ENCODE measurements at regions not wholly inside any gene's neighbourhood (a gene's known extent, or its start where the extent isn't known, plus 50 kb on each side); places are given as distances from the start of the nearest gene placed in this dataset.

GRCh38 chr13:89468081-89468480, 1796.9 kb downstream of the SLITRK5 start:
- H3K9me3 Mint-ChIP-seq: peaks cover 17% of the 10 kb centered on the region
- no peak overlapping the region for H3K4me3 Mint-ChIP-seq
- H3K36me3 Mint-ChIP-seq: no peaks in the 10 kb centered on the region
- no peaks in the 10 kb centered on the region for H3K4me1 Mint-ChIP-seq (ENCODE audit: low read depth)
- DNase-seq: no peak
- intact Hi-C loops (cut with micrococcal nuclease): no loop called here
- H3K27me3 Mint-ChIP-seq: no peaks in the 10 kb centered on the region
- no peak overlapping the region for H3K27ac Mint-ChIP-seq
- CTCF ChIA-PET: no interaction called here
- POLR2A ChIA-PET: no interaction called here

DNA sequence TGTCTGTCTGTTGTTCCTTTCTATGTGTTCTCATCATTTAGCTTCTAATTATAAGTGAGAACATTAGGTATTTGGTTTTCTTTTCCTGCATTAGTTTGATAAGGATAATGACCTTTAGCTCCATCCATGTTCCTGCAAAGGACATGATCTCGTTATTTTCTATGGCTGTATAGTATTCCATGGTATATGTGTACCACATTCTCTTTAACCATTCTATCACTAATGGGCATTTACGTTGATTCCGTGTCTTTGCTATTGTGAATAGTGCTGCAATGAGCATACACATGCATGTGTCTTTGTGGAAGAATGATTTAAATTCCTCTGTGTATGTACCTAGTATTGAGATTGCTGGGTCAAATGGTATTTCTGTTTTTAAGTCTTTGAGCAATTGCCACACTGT, 1799.7 kb downstream of the SLITRK5 start:
- intact Hi-C loops (cut with micrococcal nuclease): no loop called here
- Mint-ChIP-seq H3K4me1 (ENCODE audit: low read depth) (no peaks in the 10 kb centered on the region), H3K4me3 (no peak overlapping the region), H3K27ac (no peak overlapping the region), H3K36me3 (no peaks in the 10 kb centered on the region), H3K27me3 (no peaks in the 10 kb centered on the region), H3K9me3 (peaks cover 27% of the 10 kb centered on the region)
- ChIA-PET CTCF (no interaction called here), POLR2A (no interaction called here)
- no peak for DNase-seq

DNA sequence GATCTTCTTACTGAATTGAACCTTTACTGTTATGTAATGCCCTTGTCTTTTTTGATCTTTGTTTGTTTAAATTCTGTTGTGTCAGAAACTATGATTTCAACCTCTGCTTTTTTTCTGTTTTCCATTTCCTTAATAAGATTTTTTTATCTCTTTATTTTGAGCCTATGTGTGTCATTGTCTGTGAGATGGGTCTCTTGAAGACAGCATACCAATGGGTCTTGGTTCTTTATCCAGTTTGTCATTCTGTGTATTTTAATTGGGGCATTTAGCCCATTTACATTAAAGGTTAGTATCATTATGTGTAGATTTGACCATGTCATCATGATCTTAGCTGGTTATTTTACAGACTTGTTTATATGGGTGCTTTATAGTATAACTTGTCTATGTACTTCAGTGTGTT, 1803.3 kb downstream of the SLITRK5 start:
- H3K9me3 Mint-ChIP-seq: peaks cover 23% of the 10 kb centered on the region

DNA sequence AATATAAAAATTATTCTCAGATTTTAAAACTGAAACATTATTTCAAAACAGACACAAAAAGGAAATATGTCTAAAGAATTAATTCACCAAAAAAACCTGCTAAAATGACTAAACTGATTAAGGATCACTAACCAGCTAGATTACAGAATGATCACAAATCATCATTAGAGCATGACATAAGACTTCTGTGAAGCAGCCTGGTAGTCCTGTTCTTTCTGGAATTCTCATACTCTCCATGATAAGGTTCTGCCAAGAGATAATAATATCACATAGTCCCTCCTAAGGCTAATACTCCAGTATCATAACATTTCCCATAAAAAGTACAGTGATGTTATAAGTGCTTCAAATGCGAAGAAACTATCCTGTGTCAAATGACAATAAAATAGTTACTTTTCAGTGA, 1814.9 kb downstream of the SLITRK5 start:
- CTCF ChIA-PET: no interaction called here
- peaks cover 5% of the 10 kb centered on the region for H3K9me3 Mint-ChIP-seq
- H3K36me3 Mint-ChIP-seq: no peaks in the 10 kb centered on the region
- no peak overlapping the region for H3K27ac Mint-ChIP-seq
- no peaks in the 10 kb centered on the region for H3K27me3 Mint-ChIP-seq
- POLR2A ChIA-PET: no interaction called here
- no peaks in the 10 kb centered on the region for H3K4me1 Mint-ChIP-seq (ENCODE audit: low read depth)
- intact Hi-C loops (cut with micrococcal nuclease): no loop called here
- DNase-seq: no peak
- no peak overlapping the region for H3K4me3 Mint-ChIP-seq

More for the DNA sequence above, 1803.3 kb downstream of the SLITRK5 start:
- intact Hi-C loops (cut with micrococcal nuclease): no loop called here
- Mint-ChIP-seq H3K27me3 (no peaks in the 10 kb centered on the region), H3K27ac (no peak overlapping the region), H3K36me3 (no peaks in the 10 kb centered on the region), H3K4me1 (ENCODE audit: low read depth) (no peaks in the 10 kb centered on the region), H3K4me3 (no peak overlapping the region)
- DNase-seq: no peak
- CTCF ChIA-PET: no interaction called here
- POLR2A ChIA-PET: no interaction called here

DNA sequence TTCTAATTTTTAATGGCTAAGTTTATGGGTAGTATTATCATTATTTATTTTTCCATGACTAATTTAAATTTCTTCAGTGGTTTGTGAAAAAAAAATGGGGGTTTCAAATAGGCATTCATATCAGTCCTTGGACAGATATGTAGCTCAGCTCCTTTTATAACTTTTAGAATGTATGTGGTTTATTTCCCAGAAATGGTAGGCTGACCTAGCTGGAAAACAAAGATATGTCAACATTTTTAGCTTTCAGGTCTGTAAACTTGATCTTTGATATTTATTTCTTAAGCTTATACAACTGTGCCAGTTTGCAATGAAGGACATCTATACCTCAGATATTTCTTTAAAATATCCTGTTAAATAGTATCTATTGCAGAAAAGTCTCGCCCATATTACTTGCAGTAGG, 1815.5 kb downstream of the SLITRK5 start:
- DNase-seq: no peak
- no peak overlapping the region for H3K27ac Mint-ChIP-seq
- H3K27me3 Mint-ChIP-seq: no peaks in the 10 kb centered on the region
- ChIA-PET CTCF (no interaction called here), POLR2A (no interaction called here)
- peaks cover 11% of the 10 kb centered on the region for H3K9me3 Mint-ChIP-seq
- intact Hi-C loops (cut with micrococcal nuclease): no loop called here
- H3K4me3 Mint-ChIP-seq: no peak overlapping the region
- H3K36me3 Mint-ChIP-seq: no peaks in the 10 kb centered on the region
- H3K4me1 Mint-ChIP-seq (ENCODE audit: low read depth): no peaks in the 10 kb centered on the region

- ChIA-PET POLR2A (no interaction called here), CTCF (no interaction called here)
- no peak overlapping the region for H3K27ac Mint-ChIP-seq
- DNase-seq: no peak
- no peak overlapping the region for H3K4me3 Mint-ChIP-seq
- peaks cover 13% of the 10 kb centered on the region for H3K9me3 Mint-ChIP-seq
- H3K27me3 Mint-ChIP-seq: no peaks in the 10 kb centered on the region
- intact Hi-C loops (cut with micrococcal nuclease): no loop called here
- no peaks in the 10 kb centered on the region for H3K4me1 Mint-ChIP-seq (ENCODE audit: low read depth)
- H3K36me3 Mint-ChIP-seq: no peaks in the 10 kb centered on the region
These were observed 1819.5 kb downstream of the SLITRK5 start for GRCh38 chr13:89490661-89491060.

- H3K36me3 Mint-ChIP-seq: no peaks in the 10 kb centered on the region
- no peak overlapping the region for H3K4me3 Mint-ChIP-seq
- peaks cover 18% of the 10 kb centered on the region for H3K9me3 Mint-ChIP-seq
- intact Hi-C loops (cut with micrococcal nuclease): no loop called here
- H3K27ac Mint-ChIP-seq: no peak overlapping the region
- ChIA-PET CTCF (no interaction called here), POLR2A (no interaction called here)
- no peaks in the 10 kb centered on the region for H3K27me3 Mint-ChIP-seq
- H3K4me1 Mint-ChIP-seq (ENCODE audit: low read depth): no peaks in the 10 kb centered on the region
- no peak for DNase-seq
These were observed 1825.3 kb downstream of the SLITRK5 start for GRCh38 chr13:89496478-89496877.

GRCh38 chr13:89497658-89498057, 1826.5 kb downstream of the SLITRK5 start:
- intact Hi-C loops (cut with micrococcal nuclease): no loop called here

DNA sequence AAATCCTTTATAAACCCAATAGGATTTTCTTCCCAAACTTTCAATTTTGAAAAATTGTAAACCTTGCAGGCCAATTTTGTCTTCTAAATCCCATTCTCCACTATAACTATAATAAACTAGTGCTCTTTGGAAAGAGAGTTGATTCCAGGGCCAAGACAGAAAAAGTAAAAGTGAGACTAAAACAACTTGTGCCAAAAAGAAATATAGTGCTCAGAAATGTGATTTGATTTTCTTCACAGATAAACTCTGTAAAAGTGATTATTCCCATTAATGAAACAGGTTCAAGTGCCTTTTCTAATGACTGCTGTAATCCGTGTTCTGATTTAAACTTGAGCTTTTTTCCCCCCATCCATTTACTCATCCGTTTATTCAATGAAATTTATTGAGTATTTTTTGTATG, 1831.1 kb downstream of the SLITRK5 start:
- Mint-ChIP-seq H3K4me3 (no peak overlapping the region), H3K27ac (no peak overlapping the region), H3K36me3 (no peaks in the 10 kb centered on the region), H3K27me3 (no peaks in the 10 kb centered on the region), H3K4me1 (ENCODE audit: low read depth) (no peaks in the 10 kb centered on the region), H3K9me3 (peaks cover 13% of the 10 kb centered on the region)
- DNase-seq: no peak
- POLR2A ChIA-PET: no interaction called here
- intact Hi-C loops (cut with micrococcal nuclease): no loop called here
- CTCF ChIA-PET: no interaction called here

More at GRCh38 chr13:89497658-89498057, 1826.5 kb downstream of the SLITRK5 start:
- no peaks in the 10 kb centered on the region for H3K4me1 Mint-ChIP-seq (ENCODE audit: low read depth)
- DNase-seq: no peak
- no peaks in the 10 kb centered on the region for H3K36me3 Mint-ChIP-seq
- H3K27me3 Mint-ChIP-seq: no peaks in the 10 kb centered on the region
- H3K27ac Mint-ChIP-seq: no peak overlapping the region
- CTCF ChIA-PET: no interaction called here
- no peak overlapping the region for H3K4me3 Mint-ChIP-seq
- POLR2A ChIA-PET: no interaction called here
- peaks cover 16% of the 10 kb centered on the region for H3K9me3 Mint-ChIP-seq

- intact Hi-C loops (cut with micrococcal nuclease): no loop called here
- no peaks in the 10 kb centered on the region for H3K27me3 Mint-ChIP-seq
- CTCF ChIA-PET: interaction anchor here (0.6 kb wide), 1 partner anchor 736 kb away, joined by 3 read pairs; no protein-coding TSS in a partner anchor
- no peak for DNase-seq
- H3K36me3 Mint-ChIP-seq: no peaks in the 10 kb centered on the region
- no peak overlapping the region for H3K4me3 Mint-ChIP-seq
- H3K27ac Mint-ChIP-seq: no peak overlapping the region
- peaks cover 19% of the 10 kb centered on the region for H3K9me3 Mint-ChIP-seq
- no peaks in the 10 kb centered on the region for H3K4me1 Mint-ChIP-seq (ENCODE audit: low read depth)
- POLR2A ChIA-PET: no interaction called here
These were observed 1832.8 kb upstream of the MIR17HG start for GRCh38 chr13:89514534-89515312.

DNA sequence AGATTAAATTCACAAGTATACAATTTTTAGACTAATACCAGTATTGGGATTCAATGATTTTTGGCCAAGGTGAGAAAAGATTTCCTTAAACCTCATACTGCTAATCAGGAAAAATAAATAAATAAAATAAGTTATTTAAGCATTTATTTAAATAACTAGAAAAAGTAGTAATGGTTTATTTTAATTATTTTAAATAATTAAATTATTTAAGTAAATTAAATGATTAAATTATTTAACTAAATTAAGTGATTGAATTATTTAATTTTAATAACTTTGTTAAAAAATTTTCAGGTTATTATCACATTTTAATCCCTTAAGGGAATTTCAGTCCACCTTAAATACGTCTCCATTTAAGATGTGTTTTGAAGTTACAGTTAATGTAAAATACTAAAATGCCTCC, 1831.5 kb upstream of the MIR17HG start:
- DNase-seq: no peak
- Mint-ChIP-seq H3K27ac (no peak overlapping the region), H3K27me3 (no peaks in the 10 kb centered on the region), H3K4me3 (no peak overlapping the region), H3K36me3 (no peaks in the 10 kb centered on the region), H3K9me3 (peaks cover 16% of the 10 kb centered on the region), H3K4me1 (ENCODE audit: low read depth) (no peaks in the 10 kb centered on the region)
- ChIA-PET POLR2A (no interaction called here), CTCF (no interaction called here)
- intact Hi-C loops (cut with micrococcal nuclease): no loop called here

DNA sequence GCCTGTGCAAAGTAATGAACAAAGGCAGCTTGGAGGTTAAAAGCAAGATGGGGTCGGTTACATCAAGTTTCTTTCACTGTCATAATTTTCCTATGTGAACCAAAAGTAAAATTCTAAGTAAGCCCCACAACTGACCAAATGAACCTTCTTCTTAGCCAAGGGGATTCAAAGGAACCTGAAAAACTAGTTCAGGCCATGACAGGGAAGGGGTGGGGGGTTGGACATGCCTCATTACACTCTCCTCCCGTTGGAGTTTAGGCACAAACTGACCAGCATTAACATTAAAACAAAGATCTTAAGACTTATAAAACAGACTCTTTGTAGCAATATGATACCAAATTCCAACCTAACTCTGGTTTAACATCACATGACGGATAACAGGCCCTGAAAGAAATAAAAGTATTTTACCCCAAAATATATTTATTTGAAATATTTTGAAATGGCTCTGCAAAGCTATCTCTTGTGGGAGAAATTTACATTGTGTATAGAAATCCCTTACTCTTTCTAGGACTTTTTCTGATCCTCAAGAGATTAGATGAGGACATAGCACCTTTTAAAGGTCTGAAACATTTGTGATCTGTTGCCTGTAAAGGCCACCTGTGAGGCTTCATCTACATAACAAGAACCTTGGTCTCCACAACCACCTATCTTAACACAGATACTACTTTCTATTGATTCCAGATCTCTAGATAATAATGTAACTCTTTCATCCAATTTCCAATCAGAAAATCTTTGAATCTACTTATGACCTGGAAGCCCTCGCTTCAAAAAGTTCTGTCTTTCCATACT, 1829.0 kb upstream of the MIR17HG start:
- no peaks in the 10 kb centered on the region for H3K36me3 Mint-ChIP-seq

DNA sequence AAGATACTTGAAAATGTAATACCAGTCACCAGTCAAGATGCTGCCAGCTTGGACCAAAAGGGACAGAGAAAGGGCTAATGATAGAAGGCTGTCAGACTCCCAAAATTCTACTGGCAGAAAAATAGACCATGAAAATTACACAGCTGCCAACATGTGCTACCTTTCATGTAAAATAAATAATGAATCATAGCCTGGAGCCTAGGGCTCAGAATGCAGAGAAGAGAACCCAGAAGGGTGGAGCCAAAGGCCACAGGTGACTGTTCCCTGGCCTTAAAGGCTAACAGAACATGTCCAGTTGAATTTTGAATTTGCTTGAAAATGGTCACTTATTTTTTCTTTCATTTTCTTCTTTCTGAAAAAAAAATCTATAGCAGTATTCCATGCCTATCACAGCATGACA, 1827.0 kb upstream of the MIR17HG start:
- Mint-ChIP-seq H3K27me3 (no peaks in the 10 kb centered on the region), H3K4me1 (ENCODE audit: low read depth) (no peaks in the 10 kb centered on the region), H3K36me3 (no peaks in the 10 kb centered on the region), H3K9me3 (peaks cover 10% of the 10 kb centered on the region), H3K4me3 (no peak overlapping the region), H3K27ac (no peak overlapping the region)
- DNase-seq: no peak
- intact Hi-C loops (cut with micrococcal nuclease): no loop called here
- CTCF ChIA-PET: no interaction called here
- POLR2A ChIA-PET: no interaction called here

More for the DNA sequence above, 1829.0 kb upstream of the MIR17HG start:
- Mint-ChIP-seq H3K4me1 (ENCODE audit: low read depth) (no peaks in the 10 kb centered on the region), H3K9me3 (peaks cover 10% of the 10 kb centered on the region), H3K27me3 (no peaks in the 10 kb centered on the region), H3K4me3 (no peak overlapping the region), H3K27ac (no peak overlapping the region)
- no peak for DNase-seq
- intact Hi-C loops (cut with micrococcal nuclease): no loop called here
- CTCF ChIA-PET: no interaction called here
- POLR2A ChIA-PET: no interaction called here
